ENCODE measurements at regions not wholly inside any gene's neighbourhood (a gene's known extent, or its start where the extent isn't known, plus 50 kb on each side); places are given as distances from the start of the nearest gene placed in this dataset.
"Not testable (repeated sequence)": the region's sequence is repeated elsewhere in the genome, so short reads cannot be mapped to it uniquely, and the experiment has no call there.

GRCh38 chr1:121582898-121583297 lies 398.1 kb downstream of the SRGAP2C start:
- not testable (repeated sequence) for H3K4me3 ChIP-seq (ENCODE audit: low read length); H3K9me3 ChIP-seq (ENCODE audit: low read depth, low read length); H3K27me3 ChIP-seq (ENCODE audit: insufficient read depth, low read length)

GRCh38 chr1:121586369-121587229 lies 401.8 kb downstream of the SRGAP2C start:
- Histone ChIP-seq H3K9me3 (ENCODE audit: low read depth, low read length) (no peaks in the 10 kb centered on the region), H3K27me3 (ENCODE audit: insufficient read depth, low read length) (no peaks in the 10 kb centered on the region), H3K4me3 (ENCODE audit: low read length) (no peak overlapping the region), H3K4me1 (ENCODE audit: insufficient read depth, low read length) (peaks cover 6% of the 10 kb centered on the region)

More at GRCh38 chr1:121582898-121583297, 398.1 kb downstream of the SRGAP2C start:
- not testable (repeated sequence) for H3K4me1 ChIP-seq (ENCODE audit: insufficient read depth, low read length)

GRCh38 chr1:121587230-121587569 lies 402.4 kb downstream of the SRGAP2C start:
- H3K4me3 ChIP-seq (ENCODE audit: low read length) = no peak overlapping the region
- H3K9me3 ChIP-seq (ENCODE audit: low read depth, low read length) = no peaks in the 10 kb centered on the region
- no peaks in the 10 kb centered on the region for H3K27me3 ChIP-seq (ENCODE audit: insufficient read depth, low read length)
- peaks cover 6% of the 10 kb centered on the region for H3K4me1 ChIP-seq (ENCODE audit: insufficient read depth, low read length)

- no peaks in the 10 kb centered on the region for H3K27me3 ChIP-seq (ENCODE audit: insufficient read depth, low read length)
- H3K4me1 ChIP-seq (ENCODE audit: insufficient read depth, low read length) = peaks cover 6% of the 10 kb centered on the region
- no peak overlapping the region for H3K4me3 ChIP-seq (ENCODE audit: low read length)
- no peaks in the 10 kb centered on the region for H3K9me3 ChIP-seq (ENCODE audit: low read depth, low read length)
These were observed 403.0 kb downstream of the SRGAP2C start for GRCh38 chr1:121587777-121588176.

- no peaks in the 10 kb centered on the region for H3K27me3 ChIP-seq (ENCODE audit: insufficient read depth, low read length)
- H3K4me1 ChIP-seq (ENCODE audit: insufficient read depth, low read length) = no peaks in the 10 kb centered on the region
- H3K9me3 ChIP-seq (ENCODE audit: low read depth, low read length) = no peaks in the 10 kb centered on the region
- H3K4me3 ChIP-seq (ENCODE audit: low read length) = no peak overlapping the region
These were observed 409.3 kb downstream of the SRGAP2C start for GRCh38 chr1:121594096-121594495.

- no peaks in the 10 kb centered on the region for H3K27me3 ChIP-seq (ENCODE audit: insufficient read depth, low read length)
- H3K4me1 ChIP-seq (ENCODE audit: insufficient read depth, low read length) = no peaks in the 10 kb centered on the region
- no peaks in the 10 kb centered on the region for H3K9me3 ChIP-seq (ENCODE audit: low read depth, low read length)
- H3K4me3 ChIP-seq (ENCODE audit: low read length) = no peak overlapping the region
These were observed 410.3 kb downstream of the SRGAP2C start for GRCh38 chr1:121595089-121595488.

GRCh38 chr1:121604843-121605444 lies 420.2 kb downstream of the SRGAP2C start:
- not testable (repeated sequence) for H3K4me1 ChIP-seq (ENCODE audit: insufficient read depth, low read length); H3K27me3 ChIP-seq (ENCODE audit: insufficient read depth, low read length); H3K4me3 ChIP-seq (ENCODE audit: low read length); H3K9me3 ChIP-seq (ENCODE audit: low read depth, low read length)

GRCh38 chr1:121607499-121607898 lies 422.7 kb downstream of the SRGAP2C start:
- H3K4me1 ChIP-seq (ENCODE audit: insufficient read depth, low read length); H3K27me3 ChIP-seq (ENCODE audit: insufficient read depth, low read length); H3K4me3 ChIP-seq (ENCODE audit: low read length); H3K9me3 ChIP-seq (ENCODE audit: low read depth, low read length): not testable (repeated sequence)
